PC-9 (cell line): ENCODE measurements at regions not wholly inside any gene's neighbourhood (a gene's known extent, or its start where the extent isn't known, plus 50 kb on each side); places are given as distances from the start of the nearest gene placed in this dataset.

ENCODE experiments used
- BruUV-seq: library from RNA; stranded (reverse); fragments of 400-500 nt; replicated peaks from 2 replicates; lab custom pipeline; 2021; lab: Mats Ljungman, UMichigan
- CTCF ChIA-PET: fragments of 300-600 bp; sonication (Branson Sonifier 250); formaldehyde crosslinking; loops from one replicate; lab custom pipeline; 2022; ENCODE audit warnings: antibody characterized with exemption; lab: Charles Lee
- POLR2A ChIA-PET: fragments of 300-600 bp; sonication (Branson Sonifier 250); formaldehyde crosslinking; loops from one replicate; lab custom pipeline; 2022; ENCODE audit warnings: antibody characterized with exemption; ENCODE audit not compliant: unreplicated experiment; lab: Charles Lee
- DNase-seq, 2 experiments: peaks; one replicate each; pipeline versions ENCODE4 v3.0.0 to v3.0.0-alpha.2; 2015 to 2022; ENCODE audit warnings: mixed read lengths in 1 of 2
- H2AFZ ChIP-seq: fragments of 200-600 bp; sonication (generic); 2 replicates; pipeline ENCODE4 v1.8.1; 2017; ENCODE audit warnings: antibody characterized with exemption
- H3F3A ChIP-seq: fragments of 200-600 bp; sonication (generic); 2 replicates; pipeline ENCODE4 v1.8.1; 2017; ENCODE audit warnings: antibody characterized with exemption, mild to moderate bottlenecking, low read depth; ENCODE audit not compliant: insufficient read depth
- H3K27ac ChIP-seq: fragments of 200-600 bp; sonication (generic); 2 replicates; pipeline ENCODE4 v1.6.1; 2016; ENCODE audit warnings: mixed run types
- H3K27me3 ChIP-seq: fragments of 200-600 bp; sonication (generic); 2 replicates; pipeline ENCODE4 v1.6.1; 2016; ENCODE audit warnings: low read depth, mixed run types; ENCODE audit not compliant: insufficient read depth
- H3K36me3 ChIP-seq: fragments of 200-600 bp; sonication (generic); 2 replicates; pipeline ENCODE4 v1.6.1; 2016; ENCODE audit warnings: low read depth, mixed run types
- H3K4me1 ChIP-seq: fragments of 200-600 bp; sonication (generic); replicated peaks from 2 replicates; pipeline ENCODE4 v1.6.1; 2016; ENCODE audit warnings: mixed run types; ENCODE audit not compliant: insufficient read depth
- H3K4me2 ChIP-seq: fragments of 200-600 bp; sonication (generic); 2 replicates; pipeline ENCODE4 v1.6.1; 2017; ENCODE audit warnings: mixed run types
- H3K4me3 ChIP-seq: fragments of 200-600 bp; sonication (generic); 2 replicates; pipeline ENCODE4 v1.6.1; 2016; ENCODE audit warnings: mixed run types
- H3K79me2 ChIP-seq: fragments of 200-600 bp; sonication (generic); 2 replicates; pipeline ENCODE4 v1.6.1; 2017; ENCODE audit warnings: low read depth, mixed run types
- H3K9me2 ChIP-seq: fragments of 200-600 bp; sonication (generic); 2 replicates; pipeline ENCODE4 v1.8.1; 2017; ENCODE audit warnings: mild to moderate bottlenecking; ENCODE audit not compliant: insufficient read depth
- H3K9me3 ChIP-seq: fragments of 200-600 bp; sonication (generic); 2 replicates; pipeline ENCODE4 v1.8.1; 2016; ENCODE audit warnings: low read depth; ENCODE audit not compliant: insufficient read depth
- H4K20me1 ChIP-seq: fragments of 200-600 bp; sonication (generic); 2 replicates; pipeline ENCODE4 v1.8.1; 2017; ENCODE audit not compliant: insufficient read depth
- CTCF ChIP-seq: fragments of 200-600 bp; sonication (generic); conservative IDR thresholded peaks from 2 replicates; pipeline ENCODE4 v1.6.1; 2017; ENCODE audit warnings: mixed run types, antibody characterized with exemption, mild to moderate bottlenecking, moderate library complexity
- EZH2 ChIP-seq: fragments of 200-600 bp; sonication (generic); IDR thresholded peaks from 2 replicates; pipeline ENCODE4 v1.8.0; 2017; ENCODE audit warnings: antibody characterized with exemption, low read depth
- intact Hi-C: fragments of 100-400 bp; cut with micrococcal nuclease; formaldehyde crosslinking; loops from one replicate; pipeline ENCODE4 v1.10.0; 2022; ENCODE audit not compliant: unreplicated experiment

GRCh38 chr18:39976771-39977170 is 1978.3 kb upstream of the PIK3C3 start:
- DNase-seq: no peak
- Histone ChIP-seq H3K27me3 (no peaks in the 10 kb centered on the region), H3K27ac (no peak overlapping the region), H3K4me2 (no peak overlapping the region), H3F3A (no peaks in the 10 kb centered on the region), H3K4me3 (no peak overlapping the region), H3K9me3 (no peaks in the 10 kb centered on the region), H4K20me1 (no peaks in the 10 kb centered on the region), H3K79me2 (no peaks in the 10 kb centered on the region), H3K36me3 (no peaks in the 10 kb centered on the region), H3K4me1 (no peaks in the 10 kb centered on the region), H2AFZ (no peak overlapping the region), H3K9me2 (no peaks in the 10 kb centered on the region)
- TF ChIP-seq CTCF (no peak), EZH2 (no peak)
- BruUV-seq: no TSS peak
- CTCF ChIA-PET: no interaction called here
- POLR2A ChIA-PET: no interaction called here
- intact Hi-C loops: no loop called here

- no peak for DNase-seq
- intact Hi-C loops: no loop called here
These were observed 1982.5 kb upstream of the PIK3C3 start for GRCh38 chr18:39972521-39972920.

GRCh38 chr18:39969803-39970494 is 1985.1 kb upstream of the PIK3C3 start:
- DNase-seq: no peak
- no TSS peak for BruUV-seq
- no peaks in the 10 kb centered on the region for H3K9me3 ChIP-seq
- intact Hi-C loops: no loop called here
- no peaks in the 10 kb centered on the region for H4K20me1 ChIP-seq
- no peaks in the 10 kb centered on the region for H3K9me2 ChIP-seq
- ChIA-PET POLR2A (no interaction called here), CTCF (no interaction called here)
- no peak overlapping the region for H2AFZ ChIP-seq
- no peaks in the 10 kb centered on the region for H3K27me3 ChIP-seq
- H3K4me3 ChIP-seq: no peak overlapping the region
- no peaks in the 10 kb centered on the region for H3K79me2 ChIP-seq
- H3K4me1 ChIP-seq: no peaks in the 10 kb centered on the region
- H3F3A ChIP-seq: no peaks in the 10 kb centered on the region
- no peak overlapping the region for H3K4me2 ChIP-seq
- no peak overlapping the region for H3K27ac ChIP-seq
- H3K36me3 ChIP-seq: no peaks in the 10 kb centered on the region
- TF ChIP-seq CTCF: no peak

More at GRCh38 chr18:39972521-39972920, 1982.5 kb upstream of the PIK3C3 start:
- no peak overlapping the region for H3K4me3 ChIP-seq
- no peak overlapping the region for H2AFZ ChIP-seq
- H3K9me3 ChIP-seq: no peaks in the 10 kb centered on the region
- no peaks in the 10 kb centered on the region for H4K20me1 ChIP-seq
- no TSS peak for BruUV-seq
- H3F3A ChIP-seq: no peaks in the 10 kb centered on the region
- TF ChIP-seq EZH2 (no peak), CTCF (no peak)
- H3K4me2 ChIP-seq: no peak overlapping the region
- H3K9me2 ChIP-seq: no peaks in the 10 kb centered on the region
- no peaks in the 10 kb centered on the region for H3K36me3 ChIP-seq
- no peak overlapping the region for H3K27ac ChIP-seq
- H3K27me3 ChIP-seq: no peaks in the 10 kb centered on the region
- H3K4me1 ChIP-seq: no peaks in the 10 kb centered on the region
- H3K79me2 ChIP-seq: no peaks in the 10 kb centered on the region
- CTCF ChIA-PET: no interaction called here
- POLR2A ChIA-PET: no interaction called here
